ENCODE measurements at regions not wholly inside any gene's neighbourhood (a gene's known extent, or its start where the extent isn't known, plus 50 kb on each side); places are given as distances from the start of the nearest gene placed in this dataset.

DNA sequence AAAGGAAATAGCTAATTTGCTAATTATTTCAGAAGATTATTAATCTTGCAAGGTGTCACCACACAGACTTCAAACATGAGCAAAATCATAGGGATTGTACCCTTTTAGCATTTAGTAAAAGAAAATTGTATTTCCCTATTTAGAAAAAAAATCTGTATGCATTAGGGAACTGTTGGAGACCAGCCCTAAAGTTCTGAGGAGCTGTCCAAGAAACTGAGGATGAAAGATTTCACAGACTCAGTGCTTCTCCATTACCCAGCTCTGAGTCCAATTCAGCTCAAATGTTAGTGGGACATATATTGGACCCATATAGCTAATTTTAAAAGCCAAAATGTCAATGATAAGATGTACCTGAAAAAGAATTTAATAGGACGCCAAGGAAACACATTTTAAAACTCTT is 271.7 kb downstream of the SNX10 start:
- ChIA-PET POLR2A (no interaction called here), CTCF (no interaction called here), SMC1A (ENCODE audit: uncharacterized antibody, unreplicated experiment) (interaction anchor here (1.0 kb wide), 1 partner anchor 9 kb away, joined by 3 read pairs; no protein-coding TSS in a partner anchor), RAD21 (ENCODE audit: unreplicated experiment) (no interaction called here)
- no peak overlapping the region for H3K4me2 ChIP-seq (ENCODE audit: control insufficient read depth, insufficient read depth)
- no peaks in the 10 kb centered on the region; a peak in 1 of 4 replicates for H3K27me3 ChIP-seq (replicated peaks in 1 of 2; ENCODE audit: control insufficient read depth in 2 of 2, insufficient read depth in 2 of 2, low read length in 1 of 2)
- in situ Hi-C loops (cut with MboI): no loop called here
- no peak overlapping the region for H3K27ac ChIP-seq (ENCODE audit: control insufficient read depth, insufficient read depth)
- H2AFZ ChIP-seq (ENCODE audit: control insufficient read depth, low read depth, low read length): no peak overlapping the region
- H3K79me2 ChIP-seq (ENCODE audit: control insufficient read depth, insufficient read depth, low read length): no peaks in the 10 kb centered on the region
- TF ChIP-seq SMAD1 (IDR thresholded peaks at IDR 0.05; ENCODE audit: low read depth, partially characterized antibody) (no peak), ZNF274 (IDR thresholded peaks at IDR 0.05; ENCODE audit: insufficient read depth, insufficient read length) (no peak), SP1 (IDR thresholded peaks at IDR 0.05; ENCODE audit: low read depth, low read length) (no peak), MEF2B (IDR thresholded peaks at IDR 0.05; ENCODE audit: partially characterized antibody, poor library complexity, severe bottlenecking) (no peak), CEBPB (IDR thresholded peaks at IDR 0.05; ENCODE audit: borderline replicate concordance in 1 of 2, low read depth in 2 of 2, low read length in 2 of 2) (no peak), CHD4 (IDR thresholded peaks at IDR 0.05) (no peak)
- TF ChIP-seq, protein P1, sequence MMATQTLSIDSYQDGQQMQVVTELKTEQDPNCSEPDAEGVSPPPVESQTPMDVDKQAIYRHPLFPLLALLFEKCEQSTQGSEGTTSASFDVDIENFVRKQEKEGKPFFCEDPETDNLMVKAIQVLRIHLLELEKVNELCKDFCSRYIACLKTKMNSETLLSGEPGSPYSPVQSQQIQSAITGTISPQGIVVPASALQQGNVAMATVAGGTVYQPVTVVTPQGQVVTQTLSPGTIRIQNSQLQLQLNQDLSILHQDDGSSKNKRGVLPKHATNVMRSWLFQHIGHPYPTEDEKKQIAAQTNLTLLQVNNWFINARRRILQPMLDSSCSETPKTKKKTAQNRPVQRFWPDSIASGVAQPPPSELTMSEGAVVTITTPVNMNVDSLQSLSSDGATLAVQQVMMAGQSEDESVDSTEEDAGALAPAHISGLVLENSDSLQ (IDR thresholded peaks at IDR 0.05): no peak
- TF ChIP-seq, protein P2, sequence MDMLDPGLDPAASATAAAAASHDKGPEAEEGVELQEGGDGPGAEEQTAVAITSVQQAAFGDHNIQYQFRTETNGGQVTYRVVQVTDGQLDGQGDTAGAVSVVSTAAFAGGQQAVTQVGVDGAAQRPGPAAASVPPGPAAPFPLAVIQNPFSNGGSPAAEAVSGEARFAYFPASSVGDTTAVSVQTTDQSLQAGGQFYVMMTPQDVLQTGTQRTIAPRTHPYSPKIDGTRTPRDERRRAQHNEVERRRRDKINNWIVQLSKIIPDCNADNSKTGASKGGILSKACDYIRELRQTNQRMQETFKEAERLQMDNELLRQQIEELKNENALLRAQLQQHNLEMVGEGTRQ (IDR thresholded peaks at IDR 0.05; ENCODE audit: borderline replicate concordance, low read depth, low read length): no peak
- BruUV-seq (replicated peaks): no TSS peak
- no peak overlapping the region for H3K4me3 ChIP-seq
- H4K20me1 ChIP-seq (ENCODE audit: control insufficient read depth, insufficient read depth): no peaks in the 10 kb centered on the region
- FAIRE-seq (no peak), DNase-seq (ENCODE audit: low read depth, low spot score) (no peak), ATAC-seq (no peak)
- H3K9ac ChIP-seq (ENCODE audit: control insufficient read depth, insufficient read depth, low read length): no peak overlapping the region
- H3K4me1 ChIP-seq (ENCODE audit: control insufficient read depth, insufficient read depth, low read length): no peaks in the 10 kb centered on the region
- no peaks in the 10 kb centered on the region for H3K9me3 ChIP-seq (replicated peaks; ENCODE audit: control insufficient read depth, insufficient read depth, low read length)
- 0% methylated on average over 1 of the region's 1 CpG for WGBS (ENCODE audit: insufficient coverage, insufficient replicate concordance, low lambda C conversion rate, missing lambda C conversion rate)
- intact Hi-C loops (cut with micrococcal nuclease; ENCODE audit: unreplicated experiment): no loop called here
- H3K36me3 ChIP-seq (ENCODE audit: control insufficient read depth in 2 of 2, insufficient read depth in 2 of 2, low read length in 1 of 2): no peaks in the 10 kb centered on the region

All from GM12878 (cell line).